GM12873 (cell line): ENCODE measurements at regions not wholly inside any gene's neighbourhood (a gene's known extent, or its start where the extent isn't known, plus 50 kb on each side); places are given as distances from the start of the nearest gene placed in this dataset.

Source experiments
- TF ChIP-seq, protein P1 (sequence below): IDR thresholded peaks from 2 replicates; pipeline ENCODE4 v1.5.1; 2012; ENCODE audit warnings: low read depth, mild to moderate bottlenecking, moderate library complexity, low read length, control low read depth; ENCODE audit not compliant: insufficient read depth; ENCODE audit errors: missing control alignments

DNA sequence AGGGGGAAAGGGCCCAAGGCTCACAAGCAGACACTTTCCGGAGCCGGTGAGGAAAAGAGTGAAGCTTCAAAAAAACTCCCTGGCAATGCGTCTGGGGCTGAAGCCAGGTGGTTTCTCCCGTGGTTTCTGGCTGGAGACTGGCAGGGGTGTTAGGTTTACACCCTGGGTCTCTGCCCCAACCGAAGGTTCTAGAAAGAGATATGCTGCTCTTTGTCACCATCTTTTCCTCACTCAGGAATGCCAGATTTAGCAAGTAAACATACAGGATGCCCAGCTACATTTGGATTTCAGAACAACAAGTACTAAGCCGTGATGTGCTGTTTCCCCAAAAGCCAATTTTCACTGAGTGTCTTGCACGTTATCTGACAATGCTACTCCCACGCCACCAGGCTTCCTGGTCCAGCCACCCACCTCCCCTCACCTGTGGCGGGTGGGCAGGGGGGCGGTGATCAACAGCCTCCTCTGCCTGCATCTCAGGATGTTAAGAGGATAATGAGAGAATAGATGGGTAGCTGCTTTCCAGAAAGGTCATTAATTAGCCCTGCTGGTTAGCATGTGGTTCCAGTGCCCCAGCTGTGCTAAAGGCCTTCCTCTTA lies 69.6 kb upstream of the OLIG2 start:
- TF ChIP-seq, protein P1, sequence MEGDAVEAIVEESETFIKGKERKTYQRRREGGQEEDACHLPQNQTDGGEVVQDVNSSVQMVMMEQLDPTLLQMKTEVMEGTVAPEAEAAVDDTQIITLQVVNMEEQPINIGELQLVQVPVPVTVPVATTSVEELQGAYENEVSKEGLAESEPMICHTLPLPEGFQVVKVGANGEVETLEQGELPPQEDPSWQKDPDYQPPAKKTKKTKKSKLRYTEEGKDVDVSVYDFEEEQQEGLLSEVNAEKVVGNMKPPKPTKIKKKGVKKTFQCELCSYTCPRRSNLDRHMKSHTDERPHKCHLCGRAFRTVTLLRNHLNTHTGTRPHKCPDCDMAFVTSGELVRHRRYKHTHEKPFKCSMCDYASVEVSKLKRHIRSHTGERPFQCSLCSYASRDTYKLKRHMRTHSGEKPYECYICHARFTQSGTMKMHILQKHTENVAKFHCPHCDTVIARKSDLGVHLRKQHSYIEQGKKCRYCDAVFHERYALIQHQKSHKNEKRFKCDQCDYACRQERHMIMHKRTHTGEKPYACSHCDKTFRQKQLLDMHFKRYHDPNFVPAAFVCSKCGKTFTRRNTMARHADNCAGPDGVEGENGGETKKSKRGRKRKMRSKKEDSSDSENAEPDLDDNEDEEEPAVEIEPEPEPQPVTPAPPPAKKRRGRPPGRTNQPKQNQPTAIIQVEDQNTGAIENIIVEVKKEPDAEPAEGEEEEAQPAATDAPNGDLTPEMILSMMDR: no peak

DNA sequence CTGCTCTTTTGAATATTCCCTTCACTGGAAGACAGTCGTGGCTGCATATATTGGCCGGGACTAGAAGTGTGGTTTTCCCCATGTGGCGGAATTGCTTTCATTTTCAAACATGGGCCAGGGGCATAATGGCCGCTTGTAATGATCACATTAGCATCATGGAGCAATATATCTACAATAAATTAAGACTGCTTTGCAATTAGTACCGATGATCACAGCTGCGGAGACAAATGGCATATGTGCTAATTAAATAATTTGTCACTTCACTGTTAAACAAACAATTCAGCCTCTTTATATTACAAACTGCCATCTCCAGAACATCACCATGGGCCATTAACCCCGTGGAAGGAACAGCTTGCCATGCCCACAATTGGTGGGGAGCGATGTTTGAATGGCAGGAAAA lies 68.2 kb upstream of the OLIG2 start:
- TF ChIP-seq, protein P1: no peak

DNA sequence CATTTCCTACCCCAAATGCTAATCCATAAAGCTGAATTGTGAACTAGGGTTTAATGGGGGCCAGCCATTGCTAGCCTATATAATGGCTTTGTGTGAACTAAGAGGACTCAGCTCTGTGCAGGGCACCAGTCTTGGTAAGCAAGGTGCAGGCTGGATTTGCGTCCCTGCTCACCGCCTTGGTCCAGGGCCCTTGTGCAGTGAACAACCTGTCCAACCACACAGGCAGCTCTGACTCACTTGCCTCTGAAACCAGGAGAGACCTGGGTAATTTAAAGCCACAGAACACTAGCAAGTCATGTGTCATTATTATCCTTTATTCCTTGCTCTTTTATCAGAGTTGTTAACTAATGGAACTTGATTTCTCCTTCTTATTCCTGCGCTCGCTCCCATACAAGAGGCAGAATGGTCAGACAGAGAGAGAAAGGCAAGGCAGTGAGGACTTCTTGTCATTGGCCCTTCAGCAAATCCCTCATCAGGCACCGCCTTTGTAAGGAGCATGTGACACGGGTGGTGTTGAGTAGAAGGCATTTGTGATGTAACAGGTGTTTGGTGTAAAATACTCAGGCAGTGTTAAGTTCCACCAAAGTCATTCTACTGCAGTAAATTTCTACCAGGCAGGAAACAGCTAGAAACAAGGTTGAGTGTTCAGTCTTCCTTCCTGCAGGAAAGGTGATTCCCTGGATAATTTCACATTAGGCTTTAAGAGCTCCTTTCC lies 67.3 kb upstream of the OLIG2 start:
- TF ChIP-seq, protein P1: no peak

DNA sequence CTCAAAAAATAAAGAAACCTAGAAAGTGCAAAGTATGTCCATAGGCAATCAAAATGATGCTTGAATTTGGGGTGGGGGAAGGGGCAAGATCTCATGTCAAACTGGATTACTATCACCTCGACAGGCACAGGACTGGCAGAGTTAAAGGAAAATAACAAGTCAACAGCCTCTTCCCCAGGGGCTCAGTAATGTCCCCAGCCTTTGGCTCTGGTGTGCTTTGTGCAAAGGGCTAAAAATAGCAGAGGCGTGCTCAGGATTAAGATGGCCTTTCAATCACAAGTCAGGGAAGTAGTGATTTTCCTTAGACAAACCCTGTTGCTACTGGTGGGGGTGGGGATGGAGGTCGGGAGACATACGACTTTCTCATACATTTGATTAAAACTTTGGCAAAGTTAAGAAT lies 63.5 kb upstream of the OLIG2 start:
- TF ChIP-seq, protein P1: no peak

DNA sequence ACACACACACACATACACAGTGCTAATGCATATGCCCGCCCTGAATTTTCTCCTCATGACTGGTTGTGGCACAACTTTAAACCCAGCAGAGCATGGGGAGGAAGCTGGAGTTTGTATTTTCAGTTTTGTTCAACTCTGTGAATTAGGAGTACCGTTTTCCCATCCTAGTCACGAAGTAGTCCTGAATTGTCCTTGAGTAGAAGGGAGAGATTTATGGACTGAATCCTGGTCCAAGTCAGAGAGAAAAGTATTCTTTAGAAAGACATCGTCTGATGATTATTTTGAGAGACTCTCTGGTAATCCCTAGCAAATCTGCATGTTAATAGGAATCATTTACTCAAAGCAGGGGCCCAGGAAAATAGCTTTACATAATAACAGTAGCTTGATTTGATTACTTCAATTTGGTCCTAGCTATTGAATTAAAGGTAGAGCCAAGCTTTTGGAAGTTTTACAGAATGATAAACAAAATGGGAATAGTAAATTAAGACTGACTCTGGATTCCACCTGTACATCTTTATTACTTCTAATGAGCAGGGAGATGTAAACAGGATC lies 60.5 kb upstream of the OLIG2 start:
- TF ChIP-seq, protein P1: no peak

DNA sequence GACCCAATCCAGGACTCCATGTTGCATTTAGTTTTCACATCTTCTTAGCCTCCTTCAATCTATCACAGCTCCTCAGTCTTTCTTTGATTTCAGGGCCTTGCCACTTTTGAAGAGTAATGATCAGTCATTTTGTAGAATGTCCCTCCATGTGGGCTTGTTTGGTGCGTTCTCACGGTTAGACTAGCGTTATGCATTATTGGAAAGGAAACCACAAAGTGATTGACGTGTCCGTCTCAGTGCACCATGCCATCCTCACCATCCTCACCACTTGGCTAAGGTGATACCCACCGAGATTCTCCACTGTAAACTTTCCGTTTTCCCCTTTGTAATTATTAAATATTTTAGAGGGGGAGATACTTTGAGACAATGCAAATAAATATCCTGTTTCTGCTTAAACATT lies 59.6 kb upstream of the OLIG2 start:
- TF ChIP-seq, protein P1: no peak

DNA sequence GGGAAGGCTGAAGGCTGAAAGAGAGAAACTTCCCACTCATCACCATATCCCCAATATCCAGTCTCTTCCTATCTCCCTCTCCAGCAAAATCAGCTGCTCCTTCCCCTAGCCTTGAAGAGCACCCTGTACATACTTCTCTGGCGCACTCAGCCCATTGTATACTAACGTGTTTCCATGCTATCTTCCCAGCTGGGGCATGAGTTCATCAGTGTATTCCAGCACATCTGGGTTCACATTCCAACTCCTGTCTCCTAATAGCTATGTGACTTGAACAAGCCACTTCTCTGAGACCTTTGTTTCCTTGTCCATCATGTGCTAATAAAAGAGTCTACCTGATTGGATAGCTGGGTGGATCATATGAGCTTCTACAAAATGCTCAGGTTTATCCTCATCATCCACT lies 51.1 kb upstream of the OLIG2 start:
- TF ChIP-seq, protein P1: no peak
